ENCODE measurements at regions not wholly inside any gene's neighbourhood (a gene's known extent, or its start where the extent isn't known, plus 50 kb on each side); places are given as distances from the start of the nearest gene placed in this dataset.
A peak's percentile ranks its signal among the peaks of the same experiment; 100 is the strongest.

DNA sequence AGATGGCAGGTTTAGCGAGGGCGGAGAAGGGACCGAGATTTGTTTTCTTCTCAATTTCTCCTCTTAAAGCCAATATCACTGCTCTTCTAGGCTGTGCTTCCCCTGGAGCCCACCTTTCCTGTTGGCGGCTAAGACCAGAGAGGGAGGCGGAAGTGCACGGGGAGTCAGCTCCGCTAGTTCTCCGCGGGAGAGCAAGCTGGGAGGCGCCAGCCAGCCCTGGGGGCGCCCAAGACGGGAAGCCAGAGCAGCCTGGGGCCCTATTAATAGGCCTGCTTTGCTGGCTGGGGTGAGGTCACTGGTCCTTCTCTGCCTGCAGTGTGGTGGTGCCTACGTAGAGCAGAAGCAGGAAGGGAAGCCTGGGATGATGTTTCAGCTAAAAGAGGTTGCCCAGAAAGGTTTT lies 61.6 kb downstream of the LSM5 start:
- H3K27me3 Mint-ChIP-seq: peaks cover 28% of the 10 kb centered on the region
- H3K4me3 Mint-ChIP-seq: no peak overlapping the region
- H3K36me3 Mint-ChIP-seq: no peaks in the 10 kb centered on the region
- CTCF ChIA-PET: no interaction called here
- no peaks in the 10 kb centered on the region for H3K4me1 Mint-ChIP-seq
- H3K9me3 Mint-ChIP-seq: no peaks in the 10 kb centered on the region
- DNase-seq: no peak
- no peak overlapping the region for H3K27ac Mint-ChIP-seq

DNA sequence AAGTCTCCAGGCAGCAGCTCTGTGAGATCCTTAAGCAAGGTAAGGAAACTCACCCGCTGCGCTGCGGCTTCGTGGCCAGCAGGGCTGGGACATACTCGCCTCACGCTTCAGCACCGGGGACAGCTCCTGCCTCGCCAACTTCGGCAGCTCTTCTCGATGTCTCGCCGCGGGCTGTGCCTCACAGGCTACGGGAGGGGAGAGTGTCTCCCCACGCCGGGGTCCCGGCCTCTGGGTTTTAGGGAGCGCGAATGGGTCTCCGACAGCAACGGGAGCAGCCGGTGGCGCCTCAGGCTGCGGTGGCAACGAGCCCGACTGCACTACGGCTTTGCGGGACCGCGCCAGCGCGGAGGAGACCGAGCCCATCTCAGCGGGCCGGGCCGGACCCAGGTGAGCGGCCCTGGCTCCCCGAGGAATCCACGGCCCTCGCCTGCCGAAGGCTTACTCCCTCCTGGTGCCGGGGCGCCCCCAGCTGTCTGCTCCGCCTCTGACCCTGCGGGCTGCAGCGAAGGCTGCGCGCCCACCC lies 62.4 kb downstream of the LSM5 start:
- no peak overlapping the region for H3K4me3 Mint-ChIP-seq
- CTCF ChIA-PET: no interaction called here
- H3K27me3 Mint-ChIP-seq: peaks cover 28% of the 10 kb centered on the region
- peak; percentile 84 for DNase-seq
- H3K36me3 Mint-ChIP-seq: no peaks in the 10 kb centered on the region
- no peak overlapping the region for H3K27ac Mint-ChIP-seq
- H3K9me3 Mint-ChIP-seq: no peaks in the 10 kb centered on the region
- H3K4me1 Mint-ChIP-seq: no peaks in the 10 kb centered on the region

DNA sequence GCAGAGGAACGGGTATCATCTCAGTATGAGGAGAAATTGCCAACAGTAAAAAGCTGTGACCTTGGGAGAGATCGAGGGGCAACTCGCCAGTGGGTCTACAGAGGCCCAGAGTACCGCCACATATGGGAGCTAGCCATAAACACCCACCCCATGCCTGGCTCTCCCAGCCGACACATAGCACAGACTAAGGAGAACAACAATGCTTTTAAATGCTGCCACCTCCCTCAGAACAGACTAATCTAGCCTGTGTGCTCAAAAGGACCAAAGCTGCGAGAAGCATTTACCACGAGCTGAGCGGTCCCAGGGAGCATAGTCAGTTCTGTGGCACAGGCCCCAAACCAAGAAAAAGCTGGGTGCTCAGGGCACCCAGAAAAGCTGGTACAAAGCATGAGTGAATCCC lies 73.3 kb downstream of the LSM5 start:
- no peak overlapping the region for H3K4me3 Mint-ChIP-seq
- H3K4me1 Mint-ChIP-seq: no peaks in the 10 kb centered on the region
- CTCF ChIA-PET: no interaction called here
- H3K36me3 Mint-ChIP-seq: no peaks in the 10 kb centered on the region
- DNase-seq: no peak
- H3K27ac Mint-ChIP-seq: no peak overlapping the region
- no peaks in the 10 kb centered on the region for H3K9me3 Mint-ChIP-seq
- no peaks in the 10 kb centered on the region for H3K27me3 Mint-ChIP-seq

DNA sequence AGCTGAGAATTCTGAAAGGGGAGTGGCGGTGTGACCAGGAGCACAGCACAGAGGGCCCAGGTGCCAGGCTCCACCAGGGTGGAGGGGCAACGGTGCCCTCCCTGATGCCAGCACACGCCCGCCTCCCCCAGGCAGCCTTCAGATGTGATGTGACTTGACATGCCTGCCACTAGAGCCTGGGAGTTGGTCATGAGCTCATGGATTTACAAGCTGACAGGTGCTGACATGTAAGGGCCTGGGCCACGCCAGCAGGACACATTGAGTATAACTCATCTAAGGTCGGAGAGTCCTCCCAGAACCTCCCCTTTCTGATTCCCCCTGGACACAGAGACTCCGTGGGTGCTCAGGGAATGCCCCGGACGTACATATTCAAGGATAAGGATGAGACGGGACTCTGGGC lies 74.2 kb downstream of the LSM5 start:
- no peak for DNase-seq
- Mint-ChIP-seq H3K9me3 (no peaks in the 10 kb centered on the region), H3K4me3 (no peak overlapping the region), H3K27me3 (no peaks in the 10 kb centered on the region), H3K27ac (no peak overlapping the region), H3K36me3 (no peaks in the 10 kb centered on the region), H3K4me1 (no peaks in the 10 kb centered on the region)
- CTCF ChIA-PET: no interaction called here

DNA sequence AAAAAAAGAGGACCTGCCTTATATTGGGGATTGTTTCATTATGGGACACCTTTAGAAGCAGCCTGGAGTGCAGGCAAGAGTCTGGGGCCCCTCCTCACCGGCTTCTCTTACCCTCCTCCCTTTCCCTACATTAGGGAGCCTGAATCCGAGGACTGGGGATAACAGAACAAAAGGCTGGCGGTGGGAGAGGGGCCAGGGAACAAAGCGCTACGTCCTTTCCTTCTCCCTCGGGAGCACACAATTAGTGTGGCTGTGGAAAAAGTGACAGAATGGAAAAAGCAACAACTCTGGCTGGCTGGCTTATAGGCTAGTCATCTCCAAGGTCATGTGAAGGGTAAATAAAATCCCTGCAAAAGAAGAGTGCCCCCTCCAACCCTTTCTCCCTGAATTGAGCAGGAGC lies 74.7 kb downstream of the LSM5 start:
- H3K27ac Mint-ChIP-seq: no peak overlapping the region
- H3K4me1 Mint-ChIP-seq: no peaks in the 10 kb centered on the region
- no peak for DNase-seq
- H3K27me3 Mint-ChIP-seq: no peaks in the 10 kb centered on the region
- no peak overlapping the region for H3K4me3 Mint-ChIP-seq
- CTCF ChIA-PET: no interaction called here
- no peaks in the 10 kb centered on the region for H3K36me3 Mint-ChIP-seq
- no peaks in the 10 kb centered on the region for H3K9me3 Mint-ChIP-seq

DNA sequence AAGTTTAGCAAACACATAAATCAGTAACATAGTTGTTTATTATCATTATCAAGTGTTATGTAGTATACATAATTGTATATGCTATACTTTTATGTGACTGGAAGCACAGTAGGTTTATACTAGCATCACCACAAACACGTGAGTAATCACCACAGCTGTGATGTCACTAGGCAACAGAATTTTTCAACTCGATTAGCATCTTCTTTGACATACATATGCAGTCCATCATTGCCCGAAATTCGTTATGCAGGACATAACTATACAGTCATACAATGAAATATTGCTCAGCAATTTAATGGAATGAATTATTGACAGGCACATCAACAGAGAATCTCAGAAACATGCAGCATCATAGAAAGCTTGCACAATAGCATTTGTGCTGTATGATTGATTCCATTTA lies 77.7 kb downstream of the LSM5 start:
- Mint-ChIP-seq H3K4me1 (no peaks in the 10 kb centered on the region), H3K27ac (no peak overlapping the region), H3K4me3 (no peak overlapping the region), H3K36me3 (no peaks in the 10 kb centered on the region), H3K27me3 (no peaks in the 10 kb centered on the region), H3K9me3 (no peaks in the 10 kb centered on the region)
- CTCF ChIA-PET: no interaction called here
- DNase-seq: no peak

DNA sequence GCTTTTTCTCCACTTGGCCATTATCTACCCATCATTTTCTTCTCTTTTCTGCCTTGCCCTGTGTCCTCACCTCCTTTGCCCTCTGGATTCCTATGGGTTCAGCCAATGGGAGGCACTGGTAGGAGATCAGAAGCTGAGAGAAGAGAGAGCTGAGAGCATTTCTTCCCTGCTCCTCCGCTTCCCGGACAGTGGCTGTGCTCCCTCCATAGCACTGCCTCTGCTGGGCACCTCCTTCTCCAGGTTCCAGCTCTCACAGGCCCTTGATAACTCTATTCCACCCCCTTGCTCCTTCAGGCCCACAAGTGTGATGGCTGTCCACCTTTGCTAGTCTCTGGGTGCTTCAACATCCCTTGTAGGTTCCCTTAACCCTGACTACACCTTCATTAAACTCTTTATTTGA lies 79.6 kb downstream of the LSM5 start:
- Mint-ChIP-seq H3K27ac (no peak overlapping the region), H3K9me3 (no peaks in the 10 kb centered on the region), H3K4me1 (no peaks in the 10 kb centered on the region), H3K36me3 (no peaks in the 10 kb centered on the region), H3K4me3 (no peak overlapping the region), H3K27me3 (no peaks in the 10 kb centered on the region)
- DNase-seq: no peak
- CTCF ChIA-PET: no interaction called here

DNA sequence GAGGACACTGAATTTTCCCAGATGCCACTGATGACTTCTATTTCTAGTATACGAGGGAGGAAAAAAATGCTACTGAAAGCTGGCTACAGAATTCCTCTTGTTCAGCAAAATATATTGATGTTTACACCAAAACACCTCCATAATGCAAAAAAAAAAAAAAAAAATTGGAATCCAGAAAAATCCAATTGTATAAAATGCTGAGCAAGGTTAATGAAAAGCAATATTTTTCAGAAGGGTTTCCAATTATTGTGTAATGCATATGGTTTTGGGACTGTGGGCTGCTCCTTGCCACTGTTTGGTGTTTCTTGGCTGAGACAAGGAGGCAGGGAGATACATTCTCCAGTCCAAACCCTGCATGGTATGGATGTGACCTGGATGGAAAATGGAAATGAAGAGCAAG lies 83.8 kb downstream of the LSM5 start:
- H3K27ac Mint-ChIP-seq: no peak overlapping the region
- no peaks in the 10 kb centered on the region for H3K9me3 Mint-ChIP-seq
- H3K4me3 Mint-ChIP-seq: no peak overlapping the region
- CTCF ChIA-PET: no interaction called here
- H3K4me1 Mint-ChIP-seq: no peaks in the 10 kb centered on the region
- DNase-seq: no peak
- no peaks in the 10 kb centered on the region for H3K27me3 Mint-ChIP-seq
- no peaks in the 10 kb centered on the region for H3K36me3 Mint-ChIP-seq

DNA sequence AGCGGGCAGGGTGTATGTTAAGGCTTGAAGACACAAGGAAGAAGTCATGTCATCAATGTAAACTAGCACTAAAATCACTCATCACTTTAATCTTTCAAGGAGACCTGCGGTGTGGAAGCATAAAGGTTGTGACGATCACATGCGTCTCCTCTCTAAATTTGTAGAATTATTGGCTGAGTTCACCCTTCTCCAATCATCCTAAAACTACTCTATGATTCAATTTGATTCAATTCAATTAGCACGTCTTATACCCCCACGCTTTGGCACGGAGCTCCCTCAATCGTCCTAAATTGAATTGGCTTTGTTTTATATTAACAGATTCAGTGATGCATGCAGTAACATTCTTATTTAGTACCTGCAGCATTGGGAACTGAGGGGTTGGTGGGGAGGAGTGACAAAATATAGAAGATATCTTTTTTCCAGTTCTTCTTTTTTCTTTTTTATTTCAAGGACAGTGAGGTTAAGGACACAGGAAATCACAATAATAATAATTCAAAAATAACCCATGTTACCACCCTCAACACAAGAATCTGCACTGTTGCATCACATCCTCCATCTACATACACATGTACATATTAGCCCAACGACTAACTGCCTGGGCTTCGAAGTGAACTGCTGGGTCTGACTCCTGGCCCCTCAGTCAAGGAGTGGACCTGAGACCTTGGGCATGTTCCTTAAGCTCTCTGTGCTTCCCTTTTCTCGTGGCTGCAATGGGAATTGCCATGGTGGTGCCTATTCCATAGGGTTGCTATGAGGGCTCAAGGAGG lies 86.5 kb downstream of the LSM5 start:
- H3K27me3 Mint-ChIP-seq: no peaks in the 10 kb centered on the region
- no peak for DNase-seq
- CTCF ChIA-PET: no interaction called here
- H3K4me3 Mint-ChIP-seq: no peak overlapping the region
- H3K4me1 Mint-ChIP-seq: no peaks in the 10 kb centered on the region
- no peaks in the 10 kb centered on the region for H3K36me3 Mint-ChIP-seq
- H3K9me3 Mint-ChIP-seq: no peaks in the 10 kb centered on the region
- H3K27ac Mint-ChIP-seq: no peak overlapping the region

DNA sequence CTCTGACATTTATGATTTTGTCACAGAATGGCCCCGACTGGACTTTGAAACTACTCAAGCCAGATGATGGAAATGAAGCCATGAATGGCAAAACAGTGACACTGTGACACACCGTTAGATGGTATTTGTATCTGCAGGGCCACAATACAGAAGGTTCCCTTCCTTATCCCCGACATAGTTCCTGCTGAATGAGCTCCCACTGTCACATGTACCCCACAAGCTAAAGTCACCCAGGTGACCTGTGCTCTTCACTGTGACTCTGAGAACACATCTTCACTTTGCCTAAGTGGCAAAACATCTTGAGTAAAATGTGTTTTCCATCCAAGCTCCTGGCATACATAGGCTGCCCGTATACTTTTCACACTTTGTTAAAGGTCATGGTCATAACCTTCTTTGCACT lies 89.5 kb downstream of the LSM5 start:
- H3K36me3 Mint-ChIP-seq: no peaks in the 10 kb centered on the region
- H3K27ac Mint-ChIP-seq: no peak overlapping the region
- H3K4me1 Mint-ChIP-seq: no peaks in the 10 kb centered on the region
- H3K27me3 Mint-ChIP-seq: no peaks in the 10 kb centered on the region
- no peaks in the 10 kb centered on the region for H3K9me3 Mint-ChIP-seq
- DNase-seq: no peak
- no peak overlapping the region for H3K4me3 Mint-ChIP-seq
- CTCF ChIA-PET: no interaction called here

DNA sequence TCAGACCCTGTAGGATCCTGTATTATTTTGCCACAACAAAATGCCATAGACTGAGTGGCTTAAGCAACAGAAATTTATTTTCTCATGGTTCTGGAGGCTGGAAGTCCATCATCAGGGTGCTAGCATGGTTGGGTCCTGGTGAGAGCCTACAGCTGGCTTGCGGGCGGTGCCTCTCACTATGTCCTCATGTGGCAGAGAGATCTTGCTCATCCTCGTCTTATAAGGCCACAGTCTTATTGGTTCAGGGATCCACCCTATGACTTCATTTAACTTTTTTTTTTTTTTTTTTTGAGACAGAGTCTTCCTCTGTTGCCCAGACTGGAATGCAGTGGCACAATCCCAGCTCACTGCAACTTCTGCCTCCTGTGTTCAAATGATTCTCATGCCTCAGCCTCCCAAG lies 90.9 kb downstream of the LSM5 start:
- no peak for DNase-seq
- Mint-ChIP-seq H3K36me3 (no peaks in the 10 kb centered on the region), H3K4me3 (no peak overlapping the region), H3K27ac (no peak overlapping the region), H3K9me3 (no peaks in the 10 kb centered on the region), H3K4me1 (no peaks in the 10 kb centered on the region), H3K27me3 (no peaks in the 10 kb centered on the region)
- CTCF ChIA-PET: no interaction called here

DNA sequence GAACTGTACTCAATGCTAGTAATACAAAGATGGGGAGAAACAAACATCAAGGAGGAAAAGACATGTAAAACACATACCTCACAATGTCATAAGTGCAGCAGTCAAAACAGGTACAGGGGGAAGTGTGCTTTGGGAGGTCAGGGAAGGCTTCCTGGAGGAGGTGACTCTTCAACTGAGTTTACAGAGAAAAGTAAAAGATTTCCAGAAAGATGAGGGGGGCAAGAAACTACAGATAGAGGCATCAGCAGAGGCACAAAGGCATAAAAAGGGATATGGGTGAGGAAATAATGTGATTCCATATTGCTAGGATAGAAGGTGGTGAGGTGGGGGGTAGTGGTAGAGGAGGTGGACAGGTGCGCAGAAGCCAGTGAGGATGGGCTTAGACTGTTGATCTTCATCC lies 95.0 kb downstream of the LSM5 start:
- no peak overlapping the region for H3K27ac Mint-ChIP-seq
- CTCF ChIA-PET: no interaction called here
- no peaks in the 10 kb centered on the region for H3K4me1 Mint-ChIP-seq
- DNase-seq: no peak
- H3K36me3 Mint-ChIP-seq: no peaks in the 10 kb centered on the region
- no peak overlapping the region for H3K4me3 Mint-ChIP-seq
- H3K9me3 Mint-ChIP-seq: no peaks in the 10 kb centered on the region
- no peaks in the 10 kb centered on the region for H3K27me3 Mint-ChIP-seq

DNA sequence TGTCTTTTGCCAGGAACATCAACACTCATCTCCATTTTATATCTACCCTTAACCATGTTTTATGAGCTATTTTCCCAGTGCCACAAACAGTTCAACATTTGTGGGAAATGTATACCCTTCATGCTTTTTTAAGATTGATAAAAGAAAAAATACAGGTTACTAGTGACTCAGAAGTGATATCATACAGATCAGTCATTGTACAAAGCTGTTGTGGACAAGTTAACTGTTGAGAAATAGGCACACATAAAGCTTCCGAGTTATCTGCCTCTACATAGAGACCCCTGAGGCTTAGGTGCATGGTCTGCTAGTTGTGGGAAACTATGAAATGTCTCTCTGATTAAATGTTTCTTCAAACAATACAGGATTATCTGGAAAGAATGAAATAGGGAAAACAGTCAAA lies 96.3 kb downstream of the LSM5 start:
- no peak overlapping the region for H3K27ac Mint-ChIP-seq
- H3K4me1 Mint-ChIP-seq: no peaks in the 10 kb centered on the region
- H3K4me3 Mint-ChIP-seq: no peak overlapping the region
- no peaks in the 10 kb centered on the region for H3K27me3 Mint-ChIP-seq
- DNase-seq: no peak
- no peaks in the 10 kb centered on the region for H3K36me3 Mint-ChIP-seq
- no peaks in the 10 kb centered on the region for H3K9me3 Mint-ChIP-seq
- CTCF ChIA-PET: no interaction called here

DNA sequence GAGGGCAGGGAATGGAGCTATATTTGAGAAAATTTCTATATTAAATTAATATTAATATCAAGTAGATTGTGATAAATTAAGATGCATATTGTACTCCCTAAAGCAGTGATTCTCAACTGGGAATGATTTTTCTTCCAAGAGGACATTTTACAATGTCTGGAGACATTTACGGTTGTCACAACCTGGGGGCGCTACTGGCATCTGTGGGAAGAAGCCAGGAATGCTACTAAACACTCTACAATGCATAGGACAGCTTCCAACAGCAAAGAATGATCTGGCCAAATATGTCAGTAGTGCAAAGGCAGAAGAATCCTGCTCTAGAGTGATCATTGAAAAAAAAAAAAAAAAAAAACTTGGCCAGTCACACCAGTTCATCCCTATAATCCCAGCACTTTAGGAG lies 100.0 kb downstream of the LSM5 start:
- Mint-ChIP-seq H3K4me3 (no peak overlapping the region), H3K36me3 (no peaks in the 10 kb centered on the region), H3K9me3 (peaks cover 2% of the 10 kb centered on the region), H3K27me3 (no peaks in the 10 kb centered on the region), H3K4me1 (no peaks in the 10 kb centered on the region), H3K27ac (no peak overlapping the region)
- no peak for DNase-seq
- CTCF ChIA-PET: no interaction called here

DNA sequence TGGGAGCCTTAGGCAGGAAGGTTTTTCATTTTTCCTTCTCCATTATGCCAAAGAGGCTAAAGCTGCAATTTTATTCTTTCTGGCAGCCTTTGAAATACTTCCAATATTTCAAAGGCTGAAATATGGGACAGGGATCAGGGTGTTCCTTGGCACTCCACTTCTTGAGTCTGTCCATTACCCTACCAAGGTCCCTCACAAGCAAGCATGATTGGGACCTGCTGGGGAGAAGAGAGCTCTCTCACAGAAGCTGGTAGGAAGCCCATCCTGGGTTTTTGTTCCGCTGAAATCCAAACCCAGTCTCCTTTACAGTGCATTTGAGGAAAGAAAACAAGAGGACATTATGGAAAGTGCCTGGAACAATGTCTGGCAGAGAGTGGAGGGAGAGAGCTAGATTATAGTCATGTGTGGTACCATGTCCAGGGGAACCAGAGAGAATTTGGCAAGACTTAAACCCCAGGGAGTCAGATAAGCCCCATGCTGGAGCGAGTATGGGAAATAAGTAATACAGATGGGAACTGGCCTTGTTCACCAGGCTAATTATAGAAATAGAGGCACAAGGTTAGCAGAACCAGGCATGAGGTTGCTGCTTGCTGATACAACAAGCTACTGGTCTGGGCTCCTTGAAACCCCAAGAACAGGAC lies 104.7 kb downstream of the LSM5 start:
- Mint-ChIP-seq H3K27me3 (peaks cover 4% of the 10 kb centered on the region), H3K4me1 (no peaks in the 10 kb centered on the region), H3K27ac (no peak overlapping the region), H3K4me3 (no peak overlapping the region), H3K9me3 (peaks cover 2% of the 10 kb centered on the region), H3K36me3 (no peaks in the 10 kb centered on the region)
- CTCF ChIA-PET: no interaction called here
- no peak for DNase-seq
